ENCODE measurements at regions not wholly inside any gene's neighbourhood (a gene's known extent, or its start where the extent isn't known, plus 50 kb on each side); places are given as distances from the start of the nearest gene placed in this dataset.

GRCh38 chr6:98783578-98783977 is 50.8 kb upstream of the POU3F2 start:
- Histone ChIP-seq H3K4me1 (ENCODE audit: control insufficient read depth, insufficient read depth, low read length) (no peaks in the 10 kb centered on the region), H3K9me3 (ENCODE audit: control insufficient read depth, insufficient read depth, low read length) (no peaks in the 10 kb centered on the region), H3K4me3 (ENCODE audit: low read length) (no peak overlapping the region), H3K36me3 (ENCODE audit: control insufficient read depth, insufficient read depth, low read length) (no peaks in the 10 kb centered on the region), H3K27me3 (ENCODE audit: control insufficient read depth, insufficient read depth, low read length) (no peaks in the 10 kb centered on the region), H3K27ac (ENCODE audit: low read length) (no peak overlapping the region)
- intact Hi-C loops (cut with micrococcal nuclease): no loop called here
- H3K27me3 Mint-ChIP-seq (ENCODE audit: low read depth in 2 of 2): peaks cover 7 to 15% of the 10 kb centered on the region in 2 donors
- ATAC-seq (no peak), DNase-seq (no peak)
- TF ChIP-seq CTCF (IDR thresholded peaks at IDR 0.05): no peak
- no peak overlapping the region for H3K27ac Mint-ChIP-seq
- WGBS (ENCODE audit: insufficient coverage): 74% methylated on average over 2 of the region's 2 CpGs
- H3K4me3 Mint-ChIP-seq: no peak overlapping the region
- peaks cover 0 to 2% of the 10 kb centered on the region in 2 donors for H3K9me3 Mint-ChIP-seq
- H3K36me3 Mint-ChIP-seq: no peaks in the 10 kb centered on the region
- H3K4me1 Mint-ChIP-seq: no peaks in the 10 kb centered on the region

All from natural killer cell (primary cell).